ENCODE measurements at regions not wholly inside any gene's neighbourhood (a gene's known extent, or its start where the extent isn't known, plus 50 kb on each side); places are given as distances from the start of the nearest gene placed in this dataset.

DNA sequence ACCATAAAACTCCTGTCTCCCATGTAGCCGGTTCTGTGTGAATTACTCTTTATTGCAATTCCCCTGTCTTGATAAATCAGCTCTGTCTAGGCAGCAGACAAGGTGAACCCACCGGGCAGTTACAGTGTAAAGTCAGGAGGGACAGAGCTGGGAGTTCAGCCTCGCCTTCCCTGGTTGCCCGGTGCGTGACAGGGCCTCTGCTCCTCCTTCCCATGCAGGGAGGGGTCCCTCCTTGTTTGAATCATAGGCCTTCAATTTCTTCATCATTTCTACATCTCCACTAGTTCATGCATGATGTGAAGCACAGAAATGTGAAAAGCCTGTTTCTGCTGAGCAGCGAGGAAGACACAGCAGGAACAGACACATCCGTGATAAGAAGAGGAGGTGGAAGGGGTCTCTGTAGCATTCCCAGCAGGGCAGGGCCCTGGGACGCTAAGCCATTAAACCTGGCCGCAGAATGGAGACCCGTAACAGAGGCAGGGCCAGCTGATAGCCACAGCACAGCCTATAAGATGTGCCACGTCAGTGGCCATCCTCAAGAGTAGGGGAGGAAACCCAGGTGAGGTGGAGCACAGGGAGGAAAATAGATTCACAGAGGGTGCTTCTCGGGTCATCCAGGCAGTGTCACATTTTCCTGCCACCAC, 106.7 kb upstream of the CST7 start:
- H3K79me2 ChIP-seq (ENCODE audit: control insufficient read depth, insufficient read depth, low read length), result no peaks in the 10 kb centered on the region
- H3K9me3 ChIP-seq (replicated peaks; ENCODE audit: control insufficient read depth, insufficient read depth, low read length), result no peaks in the 10 kb centered on the region
- no peak overlapping the region for H2AFZ ChIP-seq (ENCODE audit: low read depth, low read length)
- intact Hi-C loops (cut with micrococcal nuclease), result no loop called here
- no peaks in the 10 kb centered on the region for H3K4me1 ChIP-seq (ENCODE audit: control insufficient read depth, extremely low read depth, insufficient read depth, low read length)
- no peaks in the 10 kb centered on the region for H3K27me3 ChIP-seq (ENCODE audit: control insufficient read depth in 2 of 2, insufficient read depth in 2 of 2, low read length in 2 of 2)
- H3K36me3 ChIP-seq (ENCODE audit: control insufficient read depth in 2 of 2, extremely low read depth in 1 of 2, insufficient read depth in 2 of 2, low read length in 2 of 2), result no peaks in the 10 kb centered on the region
- H3K4me3 ChIP-seq (replicated peaks in 1 of 3; ENCODE audit: insufficient read depth in 1 of 3, low read depth in 1 of 3, low read length in 3 of 3), result no peak overlapping the region
- no peaks in the 10 kb centered on the region for H4K20me1 ChIP-seq (replicated peaks; ENCODE audit: control insufficient read depth, extremely low read depth, insufficient read depth, low read length)
- DNase-seq (ENCODE audit: low read depth, low spot score) (no peak), FAIRE-seq (no peak)
- no peak for TF ChIP-seq FOS (IDR thresholded peaks at IDR 0.05; ENCODE audit: borderline replicate concordance, insufficient read depth, low read length)
- TF ChIP-seq MAX (IDR thresholded peaks at IDR 0.05; ENCODE audit: insufficient read depth, insufficient read length), result no peak
- TF ChIP-seq POLR2AphosphoS5 (IDR thresholded peaks at IDR 0.05; ENCODE audit: insufficient read depth, low read depth, low read length), result no peak
- no peak for TF ChIP-seq JUN (IDR thresholded peaks at IDR 0.05; ENCODE audit: borderline replicate concordance, insufficient read depth, insufficient read length, low read depth)
- no peak for TF ChIP-seq GATA2 (IDR thresholded peaks at IDR 0.05; ENCODE audit: insufficient read depth, insufficient read length, low read depth, low read length)
- no peak for TF ChIP-seq POLR2A (IDR thresholded peaks at IDR 0.05; ENCODE audit: low read depth, low read length)
- dilution Hi-C loops (cut with MboI; ENCODE audit: extremely low pct_ligation_motif_present, low sequenced_read_pairs), result no loop called here
- H3K9me1 ChIP-seq (replicated peaks; ENCODE audit: control insufficient read depth, extremely low read depth, insufficient read depth, low read length), result no peaks in the 10 kb centered on the region
- no peak overlapping the region for H3K4me2 ChIP-seq (ENCODE audit: insufficient read depth, low read length)
- CTCF ChIA-PET, result no interaction called here
- no peak overlapping the region for H3K9ac ChIP-seq (replicated peaks; ENCODE audit: extremely low read depth, insufficient read depth, low read length)
- POLR2A ChIA-PET, result no interaction called here
- H3K27ac ChIP-seq (ENCODE audit: insufficient read depth, low read depth, low read length), result no peak overlapping the region
- BruUV-seq (replicated peaks), result no TSS peak

- dilution Hi-C loops (cut with MboI; ENCODE audit: extremely low pct_ligation_motif_present, low sequenced_read_pairs), result no loop called here
- DNase-seq (ENCODE audit: low read depth, low spot score) (no peak), FAIRE-seq (no peak)
- H3K27me3 ChIP-seq (ENCODE audit: control insufficient read depth in 2 of 2, insufficient read depth in 2 of 2, low read length in 2 of 2), result no peaks in the 10 kb centered on the region
- no peaks in the 10 kb centered on the region for H3K9me1 ChIP-seq (replicated peaks; ENCODE audit: control insufficient read depth, extremely low read depth, insufficient read depth, low read length)
- POLR2A ChIA-PET, result no interaction called here
- no TSS peak for BruUV-seq (replicated peaks)
- CTCF ChIA-PET, result no interaction called here
- H3K4me2 ChIP-seq (ENCODE audit: insufficient read depth, low read length), result no peak overlapping the region
- no peaks in the 10 kb centered on the region for H3K9me3 ChIP-seq (replicated peaks; ENCODE audit: control insufficient read depth, insufficient read depth, low read length)
- no peak overlapping the region for H2AFZ ChIP-seq (ENCODE audit: low read depth, low read length)
- H3K4me3 ChIP-seq (replicated peaks in 1 of 3; ENCODE audit: insufficient read depth in 1 of 3, low read depth in 1 of 3, low read length in 3 of 3), result no peak overlapping the region
- H3K9ac ChIP-seq (replicated peaks; ENCODE audit: extremely low read depth, insufficient read depth, low read length), result no peak overlapping the region
- H4K20me1 ChIP-seq (replicated peaks; ENCODE audit: control insufficient read depth, extremely low read depth, insufficient read depth, low read length), result no peaks in the 10 kb centered on the region
- intact Hi-C loops (cut with micrococcal nuclease), result no loop called here
- TF ChIP-seq MAX (IDR thresholded peaks at IDR 0.05; ENCODE audit: insufficient read depth, insufficient read length) (no peak), JUN (IDR thresholded peaks at IDR 0.05; ENCODE audit: borderline replicate concordance, insufficient read depth, insufficient read length, low read depth) (no peak), MYC (IDR thresholded peaks at IDR 0.05; ENCODE audit: low read depth, low read length) (no peak), POLR2A (IDR thresholded peaks at IDR 0.05; ENCODE audit: low read depth, low read length) (no peak), POLR2AphosphoS5 (IDR thresholded peaks at IDR 0.05; ENCODE audit: insufficient read depth, low read depth, low read length) (no peak), EZH2 (IDR thresholded peaks at IDR 0.05; ENCODE audit: borderline replicate concordance, low read depth, low read length, severe bottlenecking) (no peak), FOS (IDR thresholded peaks at IDR 0.05; ENCODE audit: borderline replicate concordance, insufficient read depth, low read length) (no peak), GATA2 (IDR thresholded peaks at IDR 0.05; ENCODE audit: insufficient read depth, insufficient read length, low read depth, low read length) (no peak)
- TF ChIP-seq, protein P1, sequence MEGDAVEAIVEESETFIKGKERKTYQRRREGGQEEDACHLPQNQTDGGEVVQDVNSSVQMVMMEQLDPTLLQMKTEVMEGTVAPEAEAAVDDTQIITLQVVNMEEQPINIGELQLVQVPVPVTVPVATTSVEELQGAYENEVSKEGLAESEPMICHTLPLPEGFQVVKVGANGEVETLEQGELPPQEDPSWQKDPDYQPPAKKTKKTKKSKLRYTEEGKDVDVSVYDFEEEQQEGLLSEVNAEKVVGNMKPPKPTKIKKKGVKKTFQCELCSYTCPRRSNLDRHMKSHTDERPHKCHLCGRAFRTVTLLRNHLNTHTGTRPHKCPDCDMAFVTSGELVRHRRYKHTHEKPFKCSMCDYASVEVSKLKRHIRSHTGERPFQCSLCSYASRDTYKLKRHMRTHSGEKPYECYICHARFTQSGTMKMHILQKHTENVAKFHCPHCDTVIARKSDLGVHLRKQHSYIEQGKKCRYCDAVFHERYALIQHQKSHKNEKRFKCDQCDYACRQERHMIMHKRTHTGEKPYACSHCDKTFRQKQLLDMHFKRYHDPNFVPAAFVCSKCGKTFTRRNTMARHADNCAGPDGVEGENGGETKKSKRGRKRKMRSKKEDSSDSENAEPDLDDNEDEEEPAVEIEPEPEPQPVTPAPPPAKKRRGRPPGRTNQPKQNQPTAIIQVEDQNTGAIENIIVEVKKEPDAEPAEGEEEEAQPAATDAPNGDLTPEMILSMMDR (IDR thresholded peaks at IDR 0.05; ENCODE audit: extremely low read depth in 1 of 2, insufficient read depth in 1 of 2, low read depth in 1 of 2, low read length in 2 of 2), result no peak
- H3K79me2 ChIP-seq (ENCODE audit: control insufficient read depth, insufficient read depth, low read length), result no peaks in the 10 kb centered on the region
- no peak overlapping the region for H3K27ac ChIP-seq (ENCODE audit: insufficient read depth, low read depth, low read length)
- H3K4me1 ChIP-seq (ENCODE audit: control insufficient read depth, extremely low read depth, insufficient read depth, low read length), result no peaks in the 10 kb centered on the region
- no peaks in the 10 kb centered on the region for H3K36me3 ChIP-seq (ENCODE audit: control insufficient read depth in 2 of 2, extremely low read depth in 1 of 2, insufficient read depth in 2 of 2, low read length in 2 of 2)
Measured at GRCh38 chr20:24842918-24843715, 106.0 kb upstream of the CST7 start.

All from endothelial cell of umbilical vein (primary cell).